PFSK-1 (cell line): ENCODE measurements at regions not wholly inside any gene's neighbourhood (a gene's known extent, or its start where the extent isn't known, plus 50 kb on each side); places are given as distances from the start of the nearest gene placed in this dataset.

Source experiments
- FOXP2 ChIP-seq: optimal IDR thresholded peaks from 2 replicates; pipeline ENCODE3; 2011; ENCODE audit warnings: borderline replicate concordance, control low read depth, inconsistent platforms; ENCODE audit not compliant: insufficient read depth; ENCODE audit errors: extremely low read length, extremely low read depth
- POLR2AphosphoS5 ChIP-seq: IDR thresholded peaks from 2 replicates; pipeline ENCODE4 v1.6.1; 2012; ENCODE audit warnings: low read depth, mild to moderate bottlenecking, control low read depth, low read length, moderate library complexity
- SIN3A ChIP-seq: IDR thresholded peaks from 2 replicates; pipeline ENCODE4 v1.6.1; 2012; ENCODE audit warnings: mild to moderate bottlenecking, low read length, moderate library complexity, borderline replicate concordance; ENCODE audit not compliant: insufficient read depth
- TAF1 ChIP-seq: IDR thresholded peaks from 2 replicates; pipeline ENCODE4 v1.6.1; 2012; ENCODE audit warnings: low read length, control low read depth, borderline replicate concordance; ENCODE audit not compliant: insufficient read depth
- TF ChIP-seq, protein P1 (sequence below), 2 experiments: IDR thresholded peaks; 2 replicates each; pipeline versions ENCODE4 v1.6.1 to v1.8.0; 2011 to 2012; ENCODE audit warnings: low read depth in 2 of 2, low read length in 2 of 2, control low read depth in 1 of 2, inconsistent platforms in 1 of 2, mild to moderate bottlenecking in 1 of 2, moderate library complexity in 1 of 2; ENCODE audit not compliant: insufficient read depth in 1 of 2

DNA sequence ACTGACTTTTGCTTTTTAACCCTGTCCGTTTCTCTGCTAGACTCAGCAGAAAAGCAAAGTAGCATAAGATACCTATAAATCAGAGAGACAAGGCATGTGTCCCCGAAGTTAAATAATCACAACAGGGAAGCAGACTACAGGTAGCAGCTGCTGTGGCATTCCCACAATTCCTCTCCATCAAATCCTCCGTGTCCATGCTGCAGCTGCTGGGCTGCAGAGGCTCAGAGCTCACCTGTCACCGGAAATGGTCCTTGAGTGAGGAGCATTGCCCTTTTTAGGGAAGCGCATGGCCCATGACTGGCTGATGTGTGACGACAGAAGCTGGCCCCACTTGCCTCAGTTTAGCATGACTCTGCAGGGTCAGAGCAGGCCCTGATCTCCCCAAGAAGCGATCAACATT, 125.0 kb downstream of the MSX2 start:
- TF ChIP-seq FOXP2 (no peak), POLR2AphosphoS5 (no peak), SIN3A (no peak), TAF1 (no peak)
- TF ChIP-seq, protein P1, sequence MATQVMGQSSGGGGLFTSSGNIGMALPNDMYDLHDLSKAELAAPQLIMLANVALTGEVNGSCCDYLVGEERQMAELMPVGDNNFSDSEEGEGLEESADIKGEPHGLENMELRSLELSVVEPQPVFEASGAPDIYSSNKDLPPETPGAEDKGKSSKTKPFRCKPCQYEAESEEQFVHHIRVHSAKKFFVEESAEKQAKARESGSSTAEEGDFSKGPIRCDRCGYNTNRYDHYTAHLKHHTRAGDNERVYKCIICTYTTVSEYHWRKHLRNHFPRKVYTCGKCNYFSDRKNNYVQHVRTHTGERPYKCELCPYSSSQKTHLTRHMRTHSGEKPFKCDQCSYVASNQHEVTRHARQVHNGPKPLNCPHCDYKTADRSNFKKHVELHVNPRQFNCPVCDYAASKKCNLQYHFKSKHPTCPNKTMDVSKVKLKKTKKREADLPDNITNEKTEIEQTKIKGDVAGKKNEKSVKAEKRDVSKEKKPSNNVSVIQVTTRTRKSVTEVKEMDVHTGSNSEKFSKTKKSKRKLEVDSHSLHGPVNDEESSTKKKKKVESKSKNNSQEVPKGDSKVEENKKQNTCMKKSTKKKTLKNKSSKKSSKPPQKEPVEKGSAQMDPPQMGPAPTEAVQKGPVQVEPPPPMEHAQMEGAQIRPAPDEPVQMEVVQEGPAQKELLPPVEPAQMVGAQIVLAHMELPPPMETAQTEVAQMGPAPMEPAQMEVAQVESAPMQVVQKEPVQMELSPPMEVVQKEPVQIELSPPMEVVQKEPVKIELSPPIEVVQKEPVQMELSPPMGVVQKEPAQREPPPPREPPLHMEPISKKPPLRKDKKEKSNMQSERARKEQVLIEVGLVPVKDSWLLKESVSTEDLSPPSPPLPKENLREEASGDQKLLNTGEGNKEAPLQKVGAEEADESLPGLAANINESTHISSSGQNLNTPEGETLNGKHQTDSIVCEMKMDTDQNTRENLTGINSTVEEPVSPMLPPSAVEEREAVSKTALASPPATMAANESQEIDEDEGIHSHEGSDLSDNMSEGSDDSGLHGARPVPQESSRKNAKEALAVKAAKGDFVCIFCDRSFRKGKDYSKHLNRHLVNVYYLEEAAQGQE (IDR thresholded peaks at IDR 0.05; ENCODE audit: insufficient read depth in 1 of 2, low read depth in 2 of 2, low read length in 2 of 2) = no peak

DNA sequence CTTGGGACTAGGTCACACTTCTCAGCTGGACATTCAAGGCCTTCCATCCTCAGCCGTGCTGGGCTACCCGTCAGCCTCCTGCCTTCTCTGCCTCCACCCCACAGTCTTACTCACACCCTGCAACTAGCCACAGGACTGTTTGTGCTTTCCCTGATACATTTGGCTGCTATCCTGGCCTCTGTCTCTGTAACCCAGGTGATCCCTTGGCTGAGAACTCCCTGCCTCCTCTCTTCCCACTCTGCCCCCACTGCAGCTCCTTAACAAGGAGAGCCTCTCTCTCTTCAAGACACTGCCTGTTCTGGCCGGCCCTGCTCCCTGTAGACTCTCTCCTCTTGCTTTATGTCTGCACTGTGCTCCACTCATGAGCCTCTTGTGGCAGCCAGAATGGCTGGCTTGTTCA, 120.6 kb downstream of the MSX2 start:
- TF ChIP-seq FOXP2 = no peak
- no peak for TF ChIP-seq POLR2AphosphoS5
- TF ChIP-seq, protein P1 (IDR thresholded peaks at IDR 0.05; ENCODE audit: insufficient read depth in 1 of 2, low read depth in 2 of 2, low read length in 2 of 2) = no peak
- no peak for TF ChIP-seq SIN3A
- TF ChIP-seq TAF1 = no peak

DNA sequence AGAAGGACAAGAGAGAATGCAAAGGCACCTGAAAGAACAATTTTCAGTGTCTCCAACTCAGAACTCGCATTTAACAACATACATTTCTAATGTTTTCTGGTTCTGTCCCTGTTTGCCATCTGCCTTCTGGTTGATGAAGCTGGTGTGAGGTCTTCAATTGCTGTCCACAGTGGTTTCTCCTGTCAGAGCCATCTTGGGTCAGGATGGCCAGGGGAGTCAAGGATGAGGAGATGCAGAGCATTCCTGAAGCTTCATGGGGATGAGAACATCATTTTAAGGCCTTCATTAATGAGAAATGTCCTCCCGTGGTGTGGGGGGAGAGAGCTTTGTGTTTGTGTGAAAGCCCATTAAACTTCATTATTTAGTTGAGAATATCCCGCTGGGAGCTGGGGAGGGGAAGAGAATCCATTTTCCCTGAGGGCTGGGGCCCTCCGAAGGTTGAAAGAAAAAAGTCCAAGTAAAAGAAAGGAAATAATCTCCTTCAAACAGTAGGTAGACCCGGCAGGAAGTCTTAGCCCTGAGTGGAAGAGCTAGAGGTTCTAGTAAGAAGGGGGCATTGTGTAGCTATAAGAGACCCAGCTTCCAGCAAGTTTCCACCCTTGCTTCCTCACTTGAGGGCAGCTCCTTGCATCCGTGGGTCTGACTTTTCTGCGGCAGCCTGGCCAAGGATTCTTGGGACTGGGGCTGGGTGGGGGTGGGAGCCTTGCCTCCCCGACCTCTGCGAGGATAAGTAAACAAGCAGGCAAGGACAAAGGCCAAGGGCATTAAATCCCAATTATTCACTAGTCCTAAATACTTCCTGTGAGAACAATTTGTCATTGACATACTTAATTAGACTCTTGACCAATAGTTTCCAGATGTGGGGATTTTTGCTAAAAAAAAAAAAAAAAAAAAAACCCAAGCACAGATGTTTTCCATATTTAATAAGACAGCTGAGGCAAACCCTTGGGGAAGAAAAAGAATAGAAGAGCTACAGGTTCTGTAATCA, 119.2 kb downstream of the MSX2 start:
- TF ChIP-seq SIN3A (no peak), TAF1 (no peak), FOXP2 (no peak), POLR2AphosphoS5 (no peak)
- TF ChIP-seq, protein P1 (IDR thresholded peaks at IDR 0.05; ENCODE audit: insufficient read depth in 1 of 2, low read depth in 2 of 2, low read length in 2 of 2) = no peak

DNA sequence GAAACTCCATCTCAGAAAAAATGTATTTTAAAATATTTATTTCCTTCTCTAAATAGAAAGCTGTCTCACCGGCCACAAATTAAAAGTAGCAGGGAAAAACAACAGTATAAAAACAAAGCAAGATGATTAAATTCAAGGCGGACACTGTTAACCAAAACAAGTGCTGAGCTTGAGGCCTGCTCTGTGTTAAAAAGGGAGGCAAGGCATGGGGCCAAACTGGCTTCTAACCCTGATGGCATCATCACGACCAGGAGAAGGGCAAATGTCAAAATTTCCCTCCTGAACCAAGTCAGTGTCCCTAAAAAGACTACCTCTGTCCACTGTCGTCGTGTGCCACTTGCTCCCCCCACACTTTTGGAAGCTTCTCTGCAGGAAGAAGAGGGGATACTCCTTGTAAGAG, 116.1 kb downstream of the MSX2 start:
- no peak for TF ChIP-seq SIN3A
- TF ChIP-seq POLR2AphosphoS5 = no peak
- no peak for TF ChIP-seq FOXP2
- TF ChIP-seq, protein P1 (IDR thresholded peaks at IDR 0.05; ENCODE audit: insufficient read depth in 1 of 2, low read depth in 2 of 2, low read length in 2 of 2) = no peak
- TF ChIP-seq TAF1 = no peak
